Stimulated activated CD4-positive, alpha-beta T cell treated with anti-CD3 and anti-CD28 coated beads, Interleukin-4, amount 100 ng/mL, for 24 hours (primary cell): ENCODE measurements at regions not wholly inside any gene's neighbourhood (a gene's known extent, or its start where the extent isn't known, plus 50 kb on each side); places are given as distances from the start of the nearest gene placed in this dataset.
"Not testable (repeated sequence)": the region's sequence is repeated elsewhere in the genome, so short reads cannot be mapped to it uniquely, and the experiment has no call there.

ENCODE experiments used
- DNase-seq: peaks from one replicate; pipeline ENCODE4 v3.0.0-alpha.2; 2020

DNA sequence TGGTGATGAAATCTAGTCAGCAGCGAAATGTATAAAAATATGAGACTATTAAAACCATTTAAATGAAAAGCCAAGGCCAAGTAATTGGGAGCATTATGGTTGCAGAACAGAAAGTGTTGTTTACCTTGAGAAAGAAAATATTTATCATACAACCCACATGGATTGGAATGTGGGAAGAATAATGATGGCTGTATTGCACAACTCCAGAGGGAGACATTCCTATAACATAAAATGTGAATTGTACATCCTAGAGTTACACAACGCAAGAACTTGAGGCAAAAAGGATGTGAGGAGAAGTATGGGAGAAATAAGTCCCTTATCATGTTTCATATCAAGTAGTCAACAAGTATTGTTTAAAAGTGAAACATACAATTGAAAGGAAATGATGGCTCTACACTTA, 1014.0 kb upstream of the SEMA6A start:
- no peak for DNase-seq

DNA sequence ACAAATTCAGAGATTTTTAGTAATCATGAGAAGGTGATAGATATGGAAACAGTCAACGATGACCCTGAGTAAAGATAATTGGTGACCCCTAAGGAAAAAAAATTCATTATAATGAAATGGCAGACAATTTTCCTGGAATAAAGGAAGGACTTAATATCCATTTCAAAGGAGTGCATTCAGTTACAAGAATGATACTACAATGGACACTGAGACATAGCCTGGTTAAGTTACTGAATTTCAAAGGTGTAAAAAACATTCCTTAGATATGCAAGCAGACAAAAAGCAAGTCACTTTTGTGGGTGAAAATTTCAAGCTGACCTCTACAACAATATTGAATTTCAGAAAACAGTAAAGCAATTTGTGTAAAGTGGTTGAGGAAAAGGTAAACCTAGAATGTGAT, 1012.5 kb upstream of the SEMA6A start:
- no peak for DNase-seq

DNA sequence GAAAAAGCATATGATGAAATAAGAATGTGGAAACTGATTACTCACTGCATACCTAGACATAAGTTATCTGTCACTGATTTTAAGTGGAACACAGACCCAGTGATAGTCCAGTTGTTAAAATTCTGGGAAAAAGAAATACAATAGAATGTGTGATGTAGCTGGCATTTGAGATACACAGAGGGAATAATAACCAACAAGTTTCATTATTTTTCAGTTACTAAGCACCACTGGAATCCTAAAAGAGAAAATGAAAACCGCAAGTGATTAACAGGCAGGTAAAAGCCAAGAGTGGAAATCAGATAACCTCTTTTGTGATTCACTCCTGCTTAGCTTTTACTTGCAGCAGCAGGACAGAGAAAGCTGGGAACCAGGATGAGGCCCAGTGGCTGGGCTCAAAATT, 994.0 kb upstream of the SEMA6A start:
- no peak for DNase-seq

DNA sequence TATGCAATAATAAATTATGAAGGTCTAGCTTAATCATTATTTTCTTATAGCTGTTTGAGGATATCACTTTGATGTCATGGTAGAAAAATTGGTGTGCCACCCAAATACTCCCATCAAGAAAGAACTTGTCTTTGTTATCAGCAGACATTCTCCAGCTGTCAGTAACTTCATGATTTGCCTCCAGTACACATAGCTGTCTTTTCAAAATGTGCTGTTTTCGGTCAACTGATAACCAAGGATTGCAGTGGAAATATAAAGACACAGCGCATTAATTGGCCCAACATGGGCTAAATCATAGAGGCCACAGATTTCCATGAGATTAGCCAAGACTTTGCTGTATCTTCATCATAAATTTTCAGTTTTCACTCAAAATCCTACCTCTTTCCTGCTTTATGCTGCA, 993.5 kb upstream of the SEMA6A start:
- no peak for DNase-seq

DNA sequence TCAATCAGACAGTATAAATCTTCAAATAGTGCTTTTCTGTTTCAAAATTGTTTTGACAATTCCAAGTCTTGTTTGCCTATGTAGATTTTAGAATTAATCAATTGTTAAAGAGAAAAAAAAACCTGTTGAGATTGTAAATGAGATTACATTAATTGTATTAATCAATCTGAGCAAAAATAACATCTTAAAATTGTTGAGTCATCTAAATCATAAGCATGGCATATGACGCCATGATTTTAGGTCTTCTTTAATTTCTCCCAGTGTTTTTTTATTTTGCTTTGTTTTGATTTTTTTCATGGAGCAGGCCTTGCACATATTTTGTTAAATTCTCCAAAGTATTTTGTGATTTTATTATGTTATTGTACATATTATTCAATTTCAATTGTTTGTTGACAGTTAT, 988.0 kb upstream of the SEMA6A start:
- DNase-seq, result no peak

DNA sequence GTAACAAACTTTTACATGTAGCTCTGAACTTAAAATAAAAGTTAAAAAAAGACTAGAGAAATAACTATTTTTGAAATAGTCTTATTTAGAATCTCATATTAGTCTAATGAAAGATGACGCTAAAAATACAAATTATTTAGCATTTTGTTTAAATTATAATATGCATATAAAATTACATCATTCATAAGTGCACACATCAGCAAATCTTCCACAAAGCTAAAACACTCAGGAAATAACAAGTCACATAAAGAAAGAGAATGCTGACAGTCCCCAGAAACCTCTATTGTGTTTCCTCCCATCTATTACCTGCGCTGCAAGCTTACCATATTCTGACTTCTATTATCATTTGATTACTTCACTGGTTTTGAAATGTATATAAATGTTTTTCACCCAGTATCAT, 986.9 kb upstream of the SEMA6A start:
- DNase-seq, result no peak

DNA sequence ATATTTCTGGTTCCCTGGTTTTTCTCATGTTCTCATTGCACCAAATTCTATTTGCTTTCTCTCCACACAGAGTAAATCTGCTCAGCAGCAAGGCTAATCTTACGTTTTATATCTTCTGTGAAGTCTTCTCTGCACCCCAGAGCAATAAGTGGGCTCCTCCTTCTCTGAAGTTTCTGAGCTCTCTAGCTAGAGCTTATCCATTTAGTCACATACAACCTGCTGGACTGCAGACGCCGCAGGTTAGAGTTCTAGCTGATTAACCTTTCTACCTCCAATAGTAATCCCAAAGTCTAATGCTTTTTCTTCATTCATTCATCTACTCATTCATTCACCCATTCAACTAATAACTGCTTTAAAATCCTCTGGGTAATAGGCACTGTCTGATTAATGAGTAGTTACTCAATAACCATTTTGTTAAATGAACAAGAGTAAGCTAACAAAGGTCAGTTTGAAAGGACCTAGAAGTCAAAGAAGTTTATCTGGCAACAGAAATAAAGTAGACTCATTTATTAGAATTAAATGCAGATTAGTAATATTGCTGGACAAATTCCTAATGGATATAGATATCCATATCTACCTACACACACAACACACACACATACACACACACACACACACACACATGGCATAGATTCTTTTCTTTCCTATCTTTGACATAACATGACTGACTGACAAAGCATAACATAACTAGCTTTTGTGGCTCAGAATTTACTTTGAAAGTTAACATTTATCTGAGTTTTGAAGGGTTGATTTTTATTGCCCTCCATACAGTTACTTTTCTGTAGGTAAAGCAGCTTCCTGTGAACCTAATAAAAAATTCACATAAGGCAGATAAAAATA, 984.6 kb upstream of the SEMA6A start:
- no peak for DNase-seq

DNA sequence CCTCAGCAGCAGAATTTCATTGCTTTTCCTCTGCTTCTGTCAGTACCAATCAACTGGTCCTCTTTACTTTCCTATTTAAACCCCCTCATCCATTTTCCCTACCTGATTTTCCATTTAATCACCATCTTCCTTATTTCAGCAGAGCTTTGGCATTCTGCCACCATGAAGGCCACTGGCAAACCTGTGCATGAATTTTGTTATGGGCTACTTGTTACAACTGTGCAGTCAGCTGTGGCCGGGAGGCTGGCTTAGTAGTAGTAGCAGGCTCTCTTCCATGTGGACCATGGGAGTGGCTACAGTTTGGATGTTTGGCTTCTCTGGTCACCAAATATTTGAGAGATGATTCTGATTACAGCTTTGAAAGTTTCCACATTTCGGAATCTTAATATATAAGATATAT, 976.6 kb upstream of the SEMA6A start:
- DNase-seq, result no peak

DNA sequence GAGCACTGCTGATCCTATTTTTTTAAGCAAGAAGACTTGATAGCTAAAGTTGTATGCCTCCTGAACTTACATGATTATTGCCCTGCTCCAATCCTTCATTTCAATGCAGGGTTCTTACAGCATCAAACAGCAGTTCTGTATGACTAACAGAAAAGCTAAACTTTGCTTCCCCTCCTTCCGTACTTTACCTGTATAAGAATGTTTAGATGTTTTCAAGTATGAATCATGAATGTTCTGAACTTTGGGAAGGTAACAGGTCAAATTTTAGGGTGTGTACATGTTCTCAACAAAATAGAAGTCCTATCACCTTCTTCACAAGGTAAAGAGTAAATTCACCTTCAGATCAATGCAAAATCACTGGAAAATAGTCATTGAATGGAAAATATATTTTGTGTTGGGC, 972.6 kb upstream of the SEMA6A start:
- no peak for DNase-seq

DNA sequence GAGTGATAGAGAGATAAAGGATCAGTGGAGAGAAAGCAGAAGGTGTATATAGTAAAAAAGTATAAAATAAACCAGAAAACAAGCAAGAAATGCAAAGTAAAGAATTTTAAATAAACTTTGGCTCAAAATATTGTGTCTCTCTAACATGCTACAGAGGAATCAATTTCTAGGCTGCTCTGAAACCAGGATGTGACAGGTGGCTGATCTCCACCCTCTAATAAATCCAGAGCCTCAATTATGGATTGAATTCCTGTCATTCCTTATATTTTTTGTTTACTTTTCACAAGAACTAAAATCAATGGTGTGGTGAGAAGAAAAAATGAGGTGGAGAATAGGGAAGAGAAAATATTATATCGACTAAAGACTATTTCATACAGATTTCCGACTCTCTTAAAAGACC, 965.1 kb upstream of the SEMA6A start:
- no peak for DNase-seq

DNA sequence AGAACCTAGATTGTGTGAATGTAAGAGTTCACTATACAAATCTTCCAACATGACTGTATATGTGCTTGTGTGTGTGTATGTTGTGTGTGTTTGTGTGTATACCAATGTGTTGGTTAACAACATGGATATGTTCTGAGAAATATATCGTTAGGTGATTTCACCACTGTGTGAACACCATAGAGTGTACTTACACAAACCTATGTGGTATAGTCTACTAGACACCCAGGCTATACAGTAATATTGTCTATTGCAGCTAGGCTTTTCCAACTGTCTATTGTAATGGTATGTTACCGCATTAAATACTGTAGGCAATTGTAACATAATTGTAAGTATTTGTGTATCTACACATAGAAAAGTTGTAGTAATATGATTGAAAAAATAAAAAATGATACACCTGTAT, 959.2 kb upstream of the SEMA6A start:
- no peak for DNase-seq

DNA sequence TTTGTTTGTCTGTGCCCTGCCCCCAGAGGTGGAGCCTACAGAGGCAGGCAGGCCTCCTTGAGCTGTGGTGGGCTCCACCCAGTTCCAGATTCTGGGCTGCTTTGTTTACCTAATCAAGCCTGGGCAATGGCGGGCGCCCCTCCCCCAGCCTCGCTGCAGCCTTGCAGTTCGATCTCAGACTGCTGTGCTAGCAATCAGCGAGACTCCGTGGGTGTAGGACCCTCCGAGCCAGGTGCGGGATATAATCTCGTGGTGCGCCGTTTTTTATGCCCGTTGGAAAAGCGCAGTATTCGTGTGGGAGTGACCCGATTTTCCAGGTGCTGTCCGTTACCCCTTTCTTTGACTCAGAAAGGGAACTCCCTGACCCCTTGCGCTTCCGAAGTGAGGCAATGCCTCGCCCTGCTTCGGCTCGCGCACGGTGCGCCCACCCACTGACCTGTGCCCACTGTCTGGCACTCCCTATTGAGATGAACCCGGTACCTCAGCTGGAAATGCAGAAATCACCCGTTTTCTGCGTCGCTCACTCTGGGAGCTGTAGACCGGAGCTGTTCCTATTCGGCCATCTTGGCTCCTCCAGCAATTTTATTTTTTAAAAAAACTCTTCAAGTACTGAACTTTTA, 958.5 kb upstream of the SEMA6A start:
- not testable (repeated sequence) for DNase-seq

DNA sequence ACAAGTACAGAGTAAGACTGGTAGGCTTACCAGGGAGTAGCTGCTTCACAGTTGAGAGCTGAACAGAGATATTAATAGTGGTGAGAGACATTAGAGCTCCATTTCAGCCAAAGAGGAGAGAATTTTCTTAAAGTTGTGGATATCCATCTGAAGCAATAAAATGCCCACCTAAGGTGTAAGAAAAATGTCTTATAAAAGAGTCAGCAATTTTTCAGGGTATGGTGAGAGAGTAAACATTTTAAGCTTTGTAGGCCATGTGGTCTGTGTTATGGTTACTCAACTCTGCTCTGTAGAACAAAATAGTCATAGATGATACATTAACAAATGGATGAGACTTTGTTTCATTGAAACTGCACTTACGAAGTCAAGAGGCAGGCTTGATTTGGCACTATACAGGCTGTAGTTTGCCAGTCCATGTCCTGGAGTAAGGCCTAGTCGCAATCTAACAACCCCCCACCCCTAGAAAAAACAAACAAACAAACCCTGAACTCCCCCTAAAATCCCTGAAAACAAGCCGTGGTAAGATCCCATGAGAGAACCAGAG, 945.4 kb upstream of the SEMA6A start:
- no peak for DNase-seq

DNA sequence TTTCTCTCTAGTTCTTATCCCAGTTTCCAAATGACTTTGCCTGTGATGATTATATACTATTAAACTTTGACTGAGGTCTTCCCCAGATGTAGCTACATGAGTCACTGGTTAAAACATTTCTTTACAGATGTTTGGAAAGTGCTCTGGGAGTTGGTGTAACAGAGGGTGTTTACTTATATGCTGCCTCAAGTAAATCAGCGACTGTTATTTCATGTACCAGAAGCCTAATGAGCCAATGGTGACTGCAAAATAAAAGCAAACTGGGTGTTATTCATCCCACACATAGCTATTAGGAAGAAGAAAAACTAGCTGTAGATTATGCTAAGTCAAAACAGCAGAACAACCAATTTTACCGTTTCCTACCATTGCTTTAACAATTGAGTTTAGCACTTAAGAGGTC, 929.7 kb upstream of the SEMA6A start:
- no peak for DNase-seq

DNA sequence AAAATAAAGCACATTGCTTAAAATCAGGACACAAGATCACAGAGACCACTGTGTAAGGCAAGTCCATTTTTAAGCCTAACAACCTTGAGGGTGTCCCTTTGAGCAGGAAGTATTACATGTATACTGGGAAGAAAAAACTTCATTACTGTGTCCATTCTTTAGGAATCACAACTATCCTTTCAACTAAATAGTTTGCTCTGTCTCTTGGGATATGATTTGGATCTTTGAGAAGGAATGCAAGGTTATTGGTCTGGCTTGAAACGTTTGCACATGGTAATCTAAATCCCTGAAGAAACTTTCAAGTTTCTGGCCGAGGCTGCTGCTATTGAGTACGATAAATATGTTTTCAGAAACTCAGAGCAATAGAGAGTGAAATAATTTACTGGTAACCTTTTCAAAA, 923.0 kb upstream of the SEMA6A start:
- no peak for DNase-seq

DNA sequence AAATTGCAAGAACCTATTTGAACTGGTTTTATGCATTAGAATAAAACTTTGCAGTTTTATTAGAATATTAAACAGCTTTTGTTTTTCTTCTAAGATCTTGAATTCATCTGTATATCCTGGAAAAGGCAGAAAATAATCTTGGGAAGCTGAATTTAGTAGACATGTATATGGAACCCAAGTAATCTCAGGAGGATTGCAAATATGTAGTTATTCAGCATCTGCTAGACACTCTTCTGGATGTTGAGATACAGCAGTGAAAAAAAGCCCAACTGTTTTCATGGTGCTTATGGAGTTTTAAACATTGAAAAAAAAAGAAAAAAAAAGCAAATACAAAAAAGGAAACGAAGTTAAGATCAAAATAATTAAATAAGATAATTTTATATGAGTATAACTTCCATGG, 922.2 kb upstream of the SEMA6A start:
- no peak for DNase-seq

DNA sequence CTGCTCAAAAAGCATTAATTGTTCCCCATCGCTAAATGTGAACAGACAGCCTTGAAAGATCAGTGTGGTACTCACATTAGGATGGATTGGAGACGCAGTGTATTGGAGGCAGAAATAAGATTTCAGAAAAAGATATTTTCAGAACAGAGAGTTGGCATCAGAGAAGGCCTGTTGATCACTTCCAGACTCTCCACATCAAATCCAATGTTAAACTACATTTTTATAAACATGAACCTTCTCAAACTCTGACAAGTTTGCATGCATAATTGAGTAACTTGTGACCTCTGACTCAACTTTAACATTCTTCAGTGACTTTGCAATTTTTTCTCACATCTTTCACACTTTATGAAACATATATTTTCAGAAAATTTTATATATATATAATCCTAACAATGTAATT, 919.6 kb upstream of the SEMA6A start:
- no peak for DNase-seq

DNA sequence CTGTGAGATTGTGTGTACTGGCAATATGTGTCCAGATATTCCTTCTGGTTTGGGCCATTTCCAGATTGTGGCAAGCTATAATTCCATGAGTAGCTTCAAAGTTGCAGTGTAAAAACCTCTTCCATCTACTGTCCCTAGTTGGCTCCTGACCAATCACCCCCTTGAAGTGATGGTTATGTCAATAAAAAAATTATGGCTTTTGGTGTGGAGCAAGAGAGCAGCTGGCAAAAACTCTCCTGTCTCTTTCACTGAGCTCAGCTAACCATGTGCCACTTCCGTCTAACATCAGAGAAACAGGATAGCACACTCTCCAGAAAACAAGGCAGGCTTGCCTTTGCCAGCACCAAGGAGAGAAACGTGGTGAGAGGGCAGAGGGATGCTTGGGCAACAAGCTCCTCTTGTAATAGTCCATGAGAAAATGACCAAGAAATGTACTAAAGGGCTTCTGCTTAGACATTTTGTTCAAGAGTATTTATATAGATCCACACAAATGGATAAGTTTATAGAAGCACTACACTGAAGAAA, 914.4 kb upstream of the SEMA6A start:
- no peak for DNase-seq

DNA sequence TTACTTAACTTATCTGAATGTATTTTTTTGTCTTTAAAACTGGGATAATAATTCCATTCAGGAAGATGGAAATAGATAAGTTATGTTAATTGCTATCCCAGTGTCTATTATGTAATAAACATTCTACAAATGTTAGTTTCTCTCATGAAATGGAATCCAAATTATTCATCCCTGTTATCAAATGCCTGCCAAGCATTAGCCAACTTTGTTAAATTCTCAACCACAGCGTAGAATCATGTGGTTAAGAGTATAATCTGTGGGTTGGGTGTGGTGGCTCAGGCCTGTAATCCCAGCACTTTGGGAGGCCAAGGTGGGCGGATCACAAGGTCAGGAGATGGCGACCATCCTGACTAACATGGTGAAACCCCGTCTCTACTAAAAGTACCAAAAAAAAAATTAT, 912.9 kb upstream of the SEMA6A start:
- DNase-seq, result no peak

DNA sequence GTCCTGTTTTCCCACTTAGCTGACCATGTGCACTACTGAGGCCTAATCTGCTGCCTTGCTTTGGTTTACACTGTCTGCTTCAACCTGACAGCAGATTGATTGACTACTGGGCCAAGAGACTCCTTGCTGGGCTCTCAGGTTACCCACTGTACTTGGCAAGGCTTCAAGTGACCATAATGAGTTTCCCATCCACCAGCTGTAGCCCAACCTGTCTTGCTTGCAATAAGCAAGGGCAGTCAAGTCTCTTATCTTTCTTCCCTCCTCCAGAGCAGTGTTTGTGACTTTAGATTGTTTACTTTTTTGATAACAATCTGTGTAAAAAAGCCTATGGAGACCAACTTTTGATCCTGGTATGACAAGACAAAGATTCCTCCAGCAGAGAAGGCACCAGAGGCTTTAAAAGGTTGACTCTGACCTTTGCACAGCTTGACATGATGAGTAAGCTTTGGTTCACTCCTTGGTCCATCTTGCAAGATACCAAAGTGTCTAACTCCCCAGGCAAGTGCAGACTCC, 912.3 kb upstream of the SEMA6A start:
- DNase-seq, result no peak

DNA sequence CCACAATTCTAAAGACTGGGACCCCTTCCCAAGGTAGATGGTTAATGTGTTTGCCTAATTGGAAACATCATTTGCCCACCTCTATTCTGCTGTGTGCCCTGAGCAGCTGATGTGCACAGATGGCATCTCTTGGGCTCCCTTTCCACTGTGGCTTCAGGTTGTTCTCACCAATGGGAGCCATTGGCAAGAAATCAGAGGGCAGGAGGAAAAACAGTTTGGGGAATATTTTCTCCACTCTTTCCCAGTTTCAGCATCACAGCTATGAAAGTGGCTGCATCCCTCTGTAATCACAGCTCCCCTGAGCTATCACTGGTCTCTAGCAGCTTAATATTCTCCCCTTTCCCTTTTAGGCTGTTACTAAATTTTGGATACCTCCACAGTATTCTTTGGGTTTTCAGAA, 911.6 kb upstream of the SEMA6A start:
- DNase-seq, result no peak

DNA sequence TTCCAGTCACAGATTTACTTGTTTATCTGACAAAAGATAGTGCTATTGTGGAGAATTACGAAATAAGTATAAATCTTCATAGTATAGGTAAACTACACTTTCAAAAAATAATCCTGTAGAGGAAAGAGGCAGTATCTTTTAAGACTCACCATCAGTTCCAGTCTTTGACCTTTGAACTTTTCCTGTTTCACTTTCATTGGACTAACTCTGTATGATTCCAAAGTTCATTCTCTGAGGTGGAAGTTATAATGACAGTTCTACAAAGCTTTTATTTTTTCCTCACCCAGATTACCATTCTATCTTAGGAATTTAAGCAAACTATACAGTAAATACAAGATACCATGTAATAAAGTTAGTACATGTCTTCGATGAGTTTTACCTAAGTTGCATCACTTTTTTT, 901.3 kb upstream of the SEMA6A start:
- DNase-seq, result no peak

DNA sequence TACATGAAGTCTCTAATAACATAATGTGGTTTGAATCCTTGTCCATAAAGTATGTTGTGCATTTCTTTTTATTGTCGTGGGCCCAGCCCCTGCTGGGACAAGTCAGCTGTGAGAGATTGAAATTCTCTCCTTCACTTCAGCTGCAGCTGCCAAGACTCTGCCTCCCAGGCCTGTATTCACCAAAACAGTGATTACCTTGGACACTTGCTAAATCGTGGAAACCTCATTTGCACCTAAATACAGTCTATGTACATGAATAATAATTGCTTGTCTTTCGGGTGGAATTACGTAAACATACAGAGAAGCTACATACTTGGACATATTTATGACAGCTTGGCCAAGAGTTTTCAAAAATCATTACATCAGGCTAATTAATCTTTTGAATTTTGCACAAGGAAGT, 898.5 kb upstream of the SEMA6A start:
- no peak for DNase-seq

DNA sequence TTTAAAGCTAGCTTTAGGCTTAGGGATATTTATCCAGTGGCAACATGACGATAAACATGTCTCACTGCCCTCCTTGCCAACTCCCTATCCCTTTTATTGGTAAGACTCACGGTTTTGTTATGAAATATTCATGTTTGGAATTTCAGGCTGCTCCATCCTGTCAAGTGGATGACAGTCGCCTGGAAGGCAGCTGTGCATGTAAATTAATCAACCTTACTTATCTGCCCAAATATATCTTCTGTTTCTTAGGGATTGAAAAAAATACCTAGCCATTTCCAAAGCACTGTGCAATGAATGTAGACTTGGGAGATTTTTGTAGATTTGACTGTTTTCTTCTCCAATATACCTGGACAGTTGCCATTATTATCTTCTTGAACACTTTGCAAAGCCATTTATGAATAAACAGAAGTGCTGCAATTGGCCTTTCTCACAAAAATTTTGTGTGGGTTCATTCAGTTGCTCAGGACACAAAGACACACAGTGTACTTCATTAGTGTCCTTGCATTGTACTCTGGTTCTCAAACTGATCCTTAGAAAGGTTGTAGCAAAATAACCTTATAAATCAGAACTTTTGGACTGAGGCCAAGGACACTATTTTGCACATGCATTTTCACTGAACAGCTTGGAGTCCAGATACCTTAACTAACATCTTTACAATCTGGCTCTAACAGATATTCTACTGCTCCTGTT, 889.4 kb upstream of the SEMA6A start:
- DNase-seq, result no peak
